ENCODE measurements at regions not wholly inside any gene's neighbourhood (a gene's known extent, or its start where the extent isn't known, plus 50 kb on each side); places are given as distances from the start of the nearest gene placed in this dataset.

- DNase-seq (ENCODE audit: low spot score): no peak
Observed at GRCh38 chr2:122507261-122507660, 751.8 kb downstream of the TSN start.

GRCh38 chr2:122512091-122512490, 756.6 kb downstream of the TSN start:
- DNase-seq (ENCODE audit: low spot score): no peak

GRCh38 chr2:122514451-122514996, 759.1 kb downstream of the TSN start:
- DNase-seq (ENCODE audit: low spot score): no peak

GRCh38 chr2:122515731-122516290, 760.4 kb downstream of the TSN start:
- DNase-seq (ENCODE audit: low spot score): no peak

- DNase-seq (ENCODE audit: low spot score): no peak
Observed at GRCh38 chr2:122516775-122517174, 761.3 kb downstream of the TSN start.

GRCh38 chr2:122519366-122519765, 763.9 kb downstream of the TSN start:
- DNase-seq (ENCODE audit: low spot score): no peak

GRCh38 chr2:122519821-122520611, 764.6 kb downstream of the TSN start:
- no peak for DNase-seq (ENCODE audit: low spot score)

GRCh38 chr2:122523143-122523542, 767.7 kb downstream of the TSN start:
- DNase-seq (ENCODE audit: low spot score): no peak

GRCh38 chr2:122523981-122524380, 768.5 kb downstream of the TSN start:
- no peak for DNase-seq (ENCODE audit: low spot score)

- no peak for DNase-seq (ENCODE audit: low spot score)
Observed at GRCh38 chr2:122525336-122525735, 769.9 kb downstream of the TSN start.

- DNase-seq (ENCODE audit: low spot score): peak; percentile 24
Observed at GRCh38 chr2:122528061-122528460, 772.6 kb downstream of the TSN start.

GRCh38 chr2:122528958-122529705, 773.7 kb downstream of the TSN start:
- DNase-seq (ENCODE audit: low spot score): no peak

- DNase-seq (ENCODE audit: low spot score): no peak
Observed at GRCh38 chr2:122530814-122531213, 775.4 kb downstream of the TSN start.

- DNase-seq (ENCODE audit: low spot score): peak; percentile 11
Observed at GRCh38 chr2:122531290-122532071, 776.0 kb downstream of the TSN start.

- no peak for DNase-seq (ENCODE audit: low spot score)
Observed at GRCh38 chr2:122532072-122532344, 776.6 kb downstream of the TSN start.

- DNase-seq (ENCODE audit: low spot score): no peak
Observed at GRCh38 chr2:122532481-122532880, 777.0 kb downstream of the TSN start.

GRCh38 chr2:122535960-122536505, 780.6 kb downstream of the TSN start:
- no peak for DNase-seq (ENCODE audit: low spot score)

- no peak for DNase-seq (ENCODE audit: low spot score)
Observed at GRCh38 chr2:122539311-122539710, 783.9 kb downstream of the TSN start.

GRCh38 chr2:122539920-122540319, 784.5 kb downstream of the TSN start:
- DNase-seq (ENCODE audit: low spot score): no peak

- no peak for DNase-seq (ENCODE audit: low spot score)
Observed at GRCh38 chr2:122542236-122542635, 786.8 kb downstream of the TSN start.

- no peak for DNase-seq (ENCODE audit: low spot score)
Observed at GRCh38 chr2:122542646-122543045, 787.2 kb downstream of the TSN start.

- peak; percentile 61 for DNase-seq (ENCODE audit: low spot score)
Observed at GRCh38 chr2:122543815-122544214, 788.4 kb downstream of the TSN start.

Data from GM03348 (cell line).